LoVo (cell line): ENCODE measurements at regions not wholly inside any gene's neighbourhood (a gene's known extent, or its start where the extent isn't known, plus 50 kb on each side); places are given as distances from the start of the nearest gene placed in this dataset.

Source experiments
- DNase-seq: peaks from one replicate; pipeline ENCODE4 v3.0.0-alpha.2; 2016; ENCODE audit warnings: low spot score

GRCh38 chr7:110144599-110144998, 946.3 kb upstream of the LRRN3 start:
- no peak for DNase-seq

GRCh38 chr7:110148054-110148453, 942.9 kb upstream of the LRRN3 start:
- DNase-seq, result no peak

GRCh38 chr7:110153222-110153621, 937.7 kb upstream of the LRRN3 start:
- DNase-seq, result no peak

GRCh38 chr7:110156511-110156910, 934.4 kb upstream of the LRRN3 start:
- DNase-seq, result no peak

- no peak for DNase-seq
Observed at GRCh38 chr7:110157631-110158362, 933.1 kb upstream of the LRRN3 start.

GRCh38 chr7:110168010-110168409, 922.9 kb upstream of the LRRN3 start:
- DNase-seq, result no peak

GRCh38 chr7:110170841-110171240, 920.1 kb upstream of the LRRN3 start:
- no peak for DNase-seq

- no peak for DNase-seq
Observed at GRCh38 chr7:110177463-110177862, 913.5 kb upstream of the LRRN3 start.

- no peak for DNase-seq
Observed at GRCh38 chr7:110179037-110179436, 911.9 kb upstream of the LRRN3 start.

GRCh38 chr7:110181768-110182167, 909.2 kb upstream of the LRRN3 start:
- no peak for DNase-seq

GRCh38 chr7:110186334-110186733, 904.6 kb upstream of the LRRN3 start:
- no peak for DNase-seq

- DNase-seq, result no peak
Observed at GRCh38 chr7:110187877-110188554, 902.9 kb upstream of the LRRN3 start.

GRCh38 chr7:110204527-110204926, 886.4 kb upstream of the LRRN3 start:
- DNase-seq, result no peak

- DNase-seq, result no peak
Observed at GRCh38 chr7:110205899-110206298, 885.0 kb upstream of the LRRN3 start.

- no peak for DNase-seq
Observed at GRCh38 chr7:110209884-110210283, 881.0 kb upstream of the LRRN3 start.

- no peak for DNase-seq
Observed at GRCh38 chr7:110210941-110211608, 879.9 kb upstream of the LRRN3 start.

GRCh38 chr7:110224643-110225042, 866.3 kb upstream of the LRRN3 start:
- no peak for DNase-seq

GRCh38 chr7:110246118-110246517, 844.8 kb upstream of the LRRN3 start:
- DNase-seq, result no peak

- DNase-seq, result no peak
Observed at GRCh38 chr7:110253093-110253492, 837.8 kb upstream of the LRRN3 start.

GRCh38 chr7:110257673-110258072, 833.3 kb upstream of the LRRN3 start:
- DNase-seq, result no peak

- no peak for DNase-seq
Observed at GRCh38 chr7:110262251-110262650, 828.7 kb upstream of the LRRN3 start.

- no peak for DNase-seq
Observed at GRCh38 chr7:110264288-110264687, 826.6 kb upstream of the LRRN3 start.

- DNase-seq, result no peak
Observed at GRCh38 chr7:110281362-110281761, 809.6 kb upstream of the LRRN3 start.
